ENCODE measurements at regions not wholly inside any gene's neighbourhood (a gene's known extent, or its start where the extent isn't known, plus 50 kb on each side); places are given as distances from the start of the nearest gene placed in this dataset.

DNA sequence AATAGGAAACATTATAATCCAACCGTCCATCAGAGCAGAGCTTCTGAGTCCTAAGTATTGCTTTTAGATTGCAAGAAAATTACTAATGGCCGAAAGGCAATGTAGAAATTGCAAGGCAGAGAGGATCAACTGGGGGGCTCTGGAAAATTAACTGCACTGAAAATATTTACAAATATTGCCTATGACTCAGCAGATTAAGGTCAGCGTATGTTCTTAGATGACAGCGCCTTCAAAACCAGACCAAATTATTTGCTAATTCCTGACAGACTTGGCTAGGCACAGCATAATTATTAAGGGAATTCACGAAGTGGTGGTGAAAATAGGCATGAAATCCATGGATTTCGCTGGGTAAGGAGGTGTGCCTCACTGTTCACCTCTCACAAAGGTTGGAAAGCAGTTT lies 947.7 kb downstream of the TUSC7 start:
- no peak for DNase-seq (ENCODE audit: low read depth)
- TF ChIP-seq CTCF (conservative IDR thresholded peaks at IDR 0.05; ENCODE audit: low read depth, low read length): no peak
- H3K4me3 ChIP-seq (ENCODE audit: low read depth, low read length): no peak overlapping the region

GRCh38 chr3:117660941-117661817 lies 951.6 kb downstream of the TUSC7 start:
- no peak for TF ChIP-seq CTCF (conservative IDR thresholded peaks at IDR 0.05; ENCODE audit: low read depth, low read length)
- H3K4me3 ChIP-seq (ENCODE audit: low read depth, low read length): no peak overlapping the region
- no peak for DNase-seq (ENCODE audit: low read depth)

- no peak for DNase-seq (ENCODE audit: low read depth)
- no peak for TF ChIP-seq CTCF (conservative IDR thresholded peaks at IDR 0.05; ENCODE audit: low read depth, low read length)
- H3K4me3 ChIP-seq (ENCODE audit: low read depth, low read length): no peak overlapping the region
Measured at GRCh38 chr3:117661818-117662095, 952.2 kb downstream of the TUSC7 start.

DNA sequence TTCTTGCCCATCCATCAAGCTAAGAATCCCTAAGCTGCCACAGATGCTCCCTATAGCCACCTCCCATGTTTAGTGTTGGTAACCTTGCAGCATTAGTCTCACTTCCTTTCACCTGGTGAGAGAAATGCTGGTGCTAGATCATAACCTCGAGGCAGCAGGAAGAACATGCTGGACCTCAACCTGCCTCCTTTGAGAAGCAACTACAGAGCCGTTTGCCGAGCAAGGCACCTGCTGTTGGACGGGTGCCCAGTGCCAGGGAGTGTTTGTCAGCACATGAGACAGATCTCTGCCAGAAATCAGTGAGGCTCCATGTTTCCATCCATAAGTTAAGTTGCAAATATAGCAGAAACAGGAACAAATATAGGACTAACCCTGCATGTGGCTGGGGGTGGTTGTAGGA lies 955.7 kb downstream of the TUSC7 start:
- no peak for TF ChIP-seq CTCF (conservative IDR thresholded peaks at IDR 0.05; ENCODE audit: low read depth, low read length)
- no peak for DNase-seq (ENCODE audit: low read depth)
- H3K4me3 ChIP-seq (ENCODE audit: low read depth, low read length): no peak overlapping the region

DNA sequence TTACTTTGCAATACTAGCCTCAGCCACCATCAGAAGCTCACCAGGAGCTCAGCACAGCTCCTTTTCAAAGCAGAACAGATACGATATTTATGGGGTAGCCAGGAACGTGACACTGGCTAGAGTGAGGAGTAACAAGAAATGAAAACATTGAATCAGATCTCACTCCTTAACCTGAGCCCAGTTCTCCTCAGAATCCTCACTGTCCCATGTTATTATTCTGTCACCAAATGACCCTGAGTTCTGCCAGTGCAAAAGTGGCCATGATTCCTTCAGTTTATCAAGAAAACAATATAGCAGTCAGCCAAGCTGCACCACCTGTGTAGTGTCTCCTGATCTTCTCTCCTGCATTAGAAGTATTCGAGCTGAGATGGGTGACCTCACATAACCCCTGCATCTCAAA lies 956.7 kb downstream of the TUSC7 start:
- TF ChIP-seq CTCF (conservative IDR thresholded peaks at IDR 0.05; ENCODE audit: low read depth, low read length): no peak
- H3K4me3 ChIP-seq (ENCODE audit: low read depth, low read length): no peak overlapping the region
- DNase-seq (ENCODE audit: low read depth): no peak

GRCh38 chr3:117666812-117667211 lies 957.2 kb downstream of the TUSC7 start:
- H3K4me3 ChIP-seq (ENCODE audit: low read depth, low read length): no peak overlapping the region
- DNase-seq (ENCODE audit: low read depth): no peak
- no peak for TF ChIP-seq CTCF (conservative IDR thresholded peaks at IDR 0.05; ENCODE audit: low read depth, low read length)

GRCh38 chr3:117669774-117670173 lies 960.2 kb downstream of the TUSC7 start:
- no peak overlapping the region for H3K4me3 ChIP-seq (ENCODE audit: low read depth, low read length)
- no peak for TF ChIP-seq CTCF (conservative IDR thresholded peaks at IDR 0.05; ENCODE audit: low read depth, low read length)
- no peak for DNase-seq (ENCODE audit: low read depth)

Data from epithelial cell of proximal tubule (primary cell).